Epithelial cell of esophagus (primary cell): ENCODE measurements at regions not wholly inside any gene's neighbourhood (a gene's known extent, or its start where the extent isn't known, plus 50 kb on each side); places are given as distances from the start of the nearest gene placed in this dataset.
"Not testable (repeated sequence)": the region's sequence is repeated elsewhere in the genome, so short reads cannot be mapped to it uniquely, and the experiment has no call there.

Source experiments
- DNase-seq: peaks from one replicate; pipeline ENCODE4 v3.0.0; 2010; ENCODE audit warnings: low read depth
- H3K4me3 ChIP-seq: 2 replicates; pipeline ENCODE4 v1.5.1; 2011; ENCODE audit warnings: mild to moderate bottlenecking, low read length, control low read depth
- CTCF ChIP-seq: IDR thresholded peaks from 2 replicates; pipeline ENCODE4 v1.5.1; 2011; ENCODE audit warnings: low read depth, mild to moderate bottlenecking, low read length, control low read depth, inconsistent platforms; ENCODE audit not compliant: insufficient read depth; ENCODE audit errors: missing control alignments

DNA sequence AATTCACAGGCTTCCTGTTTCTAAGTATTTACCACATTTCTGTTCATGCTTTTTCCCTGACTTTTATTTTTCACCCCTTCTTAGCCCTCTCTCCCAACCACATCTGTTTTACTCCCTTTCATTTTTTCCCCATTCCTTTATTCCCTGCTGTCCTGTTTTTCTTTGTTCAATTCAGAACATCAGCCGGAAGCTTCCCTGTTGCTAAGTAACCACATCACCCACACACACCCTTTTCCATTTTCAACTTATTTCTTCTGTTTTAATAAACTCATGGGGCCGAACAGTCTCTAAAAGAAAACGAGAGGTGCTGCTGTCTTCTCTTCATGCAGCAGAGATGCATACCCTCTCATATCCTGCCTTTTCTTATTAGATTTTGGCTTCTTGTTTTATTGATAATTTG, 53.5 kb upstream of the CEP85L start:
- H3K4me3 ChIP-seq: no peak overlapping the region
- no peak for DNase-seq
- no peak for TF ChIP-seq CTCF

GRCh38 chr6:118701260-118701659, 49.9 kb upstream of the CEP85L start:
- DNase-seq, H3K4me3 ChIP-seq: not testable (repeated sequence)
